GM21786 (cell line): ENCODE measurements at regions not wholly inside any gene's neighbourhood (a gene's known extent, or its start where the extent isn't known, plus 50 kb on each side); places are given as distances from the start of the nearest gene placed in this dataset.
A peak's percentile ranks its signal among the peaks of the same experiment; 100 is the strongest.
"Not testable (repeated sequence)": the region's sequence is repeated elsewhere in the genome, so short reads cannot be mapped to it uniquely, and the experiment has no call there.

Source experiments
- ATAC-seq: cut with Tn5 transposase; IDR thresholded peaks from one replicate; pipeline ENCODE4 v1.9.1; 2021; ENCODE audit not compliant: unreplicated experiment

- no peak for ATAC-seq
Measured at GRCh38 chr3:152578769-152579168, 256.2 kb upstream of the P2RY1 start.

GRCh38 chr3:152581951-152582350 lies 253.0 kb upstream of the P2RY1 start:
- ATAC-seq, result no peak

- no peak for ATAC-seq
Measured at GRCh38 chr3:152583963-152584362, 251.0 kb upstream of the P2RY1 start.

GRCh38 chr3:152586974-152587373 lies 248.0 kb upstream of the P2RY1 start:
- ATAC-seq, result no peak

GRCh38 chr3:152587861-152588260 lies 247.1 kb upstream of the P2RY1 start:
- no peak for ATAC-seq

GRCh38 chr3:152589644-152590043 lies 245.3 kb upstream of the P2RY1 start:
- no peak for ATAC-seq

GRCh38 chr3:152591515-152591914 lies 243.4 kb upstream of the P2RY1 start:
- no peak for ATAC-seq

GRCh38 chr3:152593242-152593641 lies 241.7 kb upstream of the P2RY1 start:
- ATAC-seq, result no peak

- peak; percentile 99 for ATAC-seq
Measured at GRCh38 chr3:152595975-152596821, 238.7 kb upstream of the P2RY1 start.

- ATAC-seq, result not testable (repeated sequence)
Measured at GRCh38 chr3:152596832-152597231, 238.1 kb upstream of the P2RY1 start.

- ATAC-seq, result no peak
Measured at GRCh38 chr3:152606146-152606545, 228.8 kb upstream of the P2RY1 start.

- no peak for ATAC-seq
Measured at GRCh38 chr3:152607179-152607578, 227.8 kb upstream of the P2RY1 start.

- no peak for ATAC-seq
Measured at GRCh38 chr3:152608696-152609594, 226.0 kb upstream of the P2RY1 start.

GRCh38 chr3:152609891-152610290 lies 225.0 kb upstream of the P2RY1 start:
- ATAC-seq, result no peak

GRCh38 chr3:152610622-152611021 lies 224.3 kb upstream of the P2RY1 start:
- no peak for ATAC-seq

GRCh38 chr3:152611905-152612304 lies 223.0 kb upstream of the P2RY1 start:
- no peak for ATAC-seq

GRCh38 chr3:152613851-152614250 lies 221.1 kb upstream of the P2RY1 start:
- no peak for ATAC-seq

GRCh38 chr3:152615681-152616080 lies 219.2 kb upstream of the P2RY1 start:
- no peak for ATAC-seq

GRCh38 chr3:152617609-152618008 lies 217.3 kb upstream of the P2RY1 start:
- ATAC-seq, result no peak

- ATAC-seq, result no peak
Measured at GRCh38 chr3:152618529-152618928, 216.4 kb upstream of the P2RY1 start.

- no peak for ATAC-seq
Measured at GRCh38 chr3:152619691-152620090, 215.2 kb upstream of the P2RY1 start.

GRCh38 chr3:152620395-152620794 lies 214.5 kb upstream of the P2RY1 start:
- ATAC-seq, result no peak
